ENCODE measurements at regions not wholly inside any gene's neighbourhood (a gene's known extent, or its start where the extent isn't known, plus 50 kb on each side); places are given as distances from the start of the nearest gene placed in this dataset.

DNA sequence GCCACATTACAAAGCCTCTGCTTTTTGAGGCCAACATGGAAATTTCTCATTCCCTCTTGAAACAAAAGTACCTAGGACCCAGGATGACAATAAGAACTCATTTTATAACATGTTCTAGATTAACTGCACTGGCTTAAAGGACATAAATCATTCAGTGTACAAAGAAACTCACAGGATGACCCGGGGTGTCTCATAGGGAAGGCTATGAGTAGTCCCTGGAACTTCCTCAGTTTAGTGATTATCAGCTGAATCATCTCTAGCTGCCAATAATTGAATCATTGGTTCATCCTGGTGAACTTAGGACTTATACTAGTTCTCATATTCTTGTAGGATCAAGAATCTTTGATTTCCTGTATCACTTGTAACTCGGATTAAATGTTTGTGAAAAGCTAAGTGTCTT is 95.8 kb upstream of the WDR1 start:
- in situ Hi-C loops (cut with HindIII; ENCODE audit: low sequenced_read_pairs) = no loop called here

DNA sequence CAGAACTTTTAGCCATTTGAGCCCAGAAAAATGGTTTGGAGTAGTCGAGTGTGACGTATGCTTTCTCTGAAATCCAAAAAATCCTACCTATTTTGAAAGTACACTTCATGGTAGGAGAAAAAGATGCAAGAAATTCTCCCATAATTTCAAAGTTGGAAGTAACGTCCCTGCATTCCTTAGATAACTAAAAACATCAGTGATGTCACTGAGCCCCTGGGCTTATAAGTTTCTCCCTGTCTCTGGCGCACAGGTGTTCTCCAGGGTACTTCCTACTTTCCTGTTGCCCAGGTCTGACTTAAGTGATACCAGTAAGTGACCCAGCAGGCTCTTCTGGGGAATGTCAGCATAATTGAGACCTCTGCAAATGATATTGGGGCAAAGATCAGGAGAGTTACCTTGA is 90.5 kb upstream of the WDR1 start:
- in situ Hi-C loops (cut with HindIII; ENCODE audit: low sequenced_read_pairs) = no loop called here

DNA sequence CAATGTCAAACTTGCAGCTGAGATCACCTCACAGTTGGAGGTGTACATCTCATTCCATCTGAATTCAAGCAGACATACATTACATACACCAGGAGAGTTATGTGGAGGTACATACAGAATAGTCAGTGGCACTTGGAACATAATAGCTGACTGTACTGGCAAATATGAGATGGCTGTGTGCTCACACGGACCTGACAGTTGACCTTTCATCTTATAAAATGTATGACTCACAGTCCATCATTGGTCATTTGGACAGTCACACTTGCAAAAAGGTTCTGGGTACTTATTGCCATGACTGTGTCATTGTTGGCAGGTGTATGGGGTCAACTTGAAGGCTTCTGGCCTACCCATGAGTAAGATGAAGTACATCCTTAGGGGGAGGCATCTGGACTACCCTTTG is 88.6 kb upstream of the WDR1 start:
- in situ Hi-C loops (cut with HindIII; ENCODE audit: low sequenced_read_pairs) = no loop called here

DNA sequence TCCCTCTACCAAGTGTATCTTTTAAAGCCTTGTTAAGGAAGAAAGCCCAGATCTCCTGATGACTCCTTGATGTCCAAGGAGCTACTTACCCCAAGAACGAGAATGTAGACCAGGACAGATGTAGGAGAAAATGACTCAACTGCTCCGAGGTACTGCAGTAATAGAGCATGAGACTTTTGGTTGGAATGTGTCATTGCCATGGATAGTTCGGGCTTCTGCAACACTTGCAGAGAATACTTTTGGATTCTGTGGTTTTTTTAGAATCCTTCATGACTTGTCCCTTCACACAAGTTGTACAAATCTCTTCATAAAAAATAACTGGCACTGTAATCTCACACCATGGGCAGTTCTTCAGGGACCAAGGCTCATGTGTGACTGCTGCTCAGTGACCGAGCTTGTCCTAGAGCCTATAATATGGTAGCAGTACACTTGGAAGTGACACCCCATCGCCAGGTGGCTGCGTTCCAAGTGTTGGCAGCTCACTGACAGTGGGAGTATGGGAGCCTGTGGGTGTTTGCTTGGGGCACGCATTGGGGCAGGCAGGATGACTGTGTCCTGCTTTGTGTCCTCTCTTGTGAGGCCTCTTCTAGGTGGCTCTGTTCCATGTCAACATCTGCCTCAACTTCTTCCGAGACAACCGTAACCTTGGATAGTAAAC is 87.9 kb upstream of the WDR1 start:
- in situ Hi-C loops (cut with HindIII; ENCODE audit: low sequenced_read_pairs) = no loop called here

DNA sequence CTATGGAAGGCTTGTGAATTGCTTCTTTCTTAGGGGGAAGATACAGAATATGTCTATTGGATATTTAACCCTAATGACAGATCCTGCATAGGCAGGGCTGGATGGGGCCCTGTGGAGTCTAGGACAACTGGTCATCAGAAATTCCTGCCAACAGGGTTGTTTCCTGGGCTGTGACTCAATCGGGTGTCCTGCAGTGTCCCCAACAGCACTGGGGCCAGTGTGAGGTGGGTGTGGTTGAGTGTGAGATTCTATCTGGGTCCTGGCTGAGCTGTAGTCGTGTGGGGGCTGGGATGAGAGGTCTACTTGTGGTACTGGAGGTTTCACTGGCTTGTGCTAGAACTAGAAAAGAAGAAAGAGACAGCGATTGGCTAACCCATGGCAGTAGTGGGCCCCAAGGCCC is 87.3 kb upstream of the WDR1 start:
- in situ Hi-C loops (cut with HindIII; ENCODE audit: low sequenced_read_pairs) = no loop called here

DNA sequence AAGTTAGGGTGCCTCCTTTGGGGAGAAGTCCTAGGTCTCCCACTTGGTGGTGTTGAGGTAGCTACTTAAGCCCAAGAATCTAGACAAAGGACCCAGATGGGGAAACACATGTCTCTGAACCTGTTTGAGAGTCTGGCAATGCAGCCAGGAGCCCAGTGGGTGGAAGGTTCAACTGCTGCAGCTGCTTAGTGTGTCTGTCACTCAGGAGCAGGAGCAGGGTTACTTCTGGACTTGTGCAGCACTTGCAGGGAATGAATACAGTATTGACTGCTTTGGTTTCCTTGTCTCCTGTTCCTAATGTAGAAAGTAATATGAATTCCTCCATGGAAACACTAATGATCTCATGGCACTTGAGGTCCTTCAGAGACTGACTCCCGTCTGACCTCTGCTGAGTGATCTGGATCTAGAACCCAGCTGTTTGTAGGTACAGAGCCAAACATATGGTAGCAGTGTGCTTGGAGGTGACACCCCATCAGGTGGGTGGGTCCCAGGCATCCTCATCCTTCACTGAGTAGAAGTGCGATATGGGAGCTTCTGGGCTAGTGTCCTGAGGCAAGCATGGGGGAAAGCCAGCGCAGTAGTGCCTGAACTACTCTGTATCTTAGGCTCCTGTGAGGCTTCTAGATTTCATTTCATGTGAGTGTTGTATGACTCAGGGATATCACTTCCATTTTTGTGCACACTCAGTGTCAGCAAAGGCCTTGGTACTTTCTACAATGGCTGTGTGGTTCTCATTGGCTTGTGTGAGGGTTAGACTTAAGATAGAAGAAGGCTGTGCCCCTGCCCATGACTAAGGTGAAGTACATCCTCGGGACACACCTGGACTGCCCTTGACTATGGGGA is 85.0 kb upstream of the WDR1 start:
- in situ Hi-C loops (cut with HindIII; ENCODE audit: low sequenced_read_pairs) = no loop called here

DNA sequence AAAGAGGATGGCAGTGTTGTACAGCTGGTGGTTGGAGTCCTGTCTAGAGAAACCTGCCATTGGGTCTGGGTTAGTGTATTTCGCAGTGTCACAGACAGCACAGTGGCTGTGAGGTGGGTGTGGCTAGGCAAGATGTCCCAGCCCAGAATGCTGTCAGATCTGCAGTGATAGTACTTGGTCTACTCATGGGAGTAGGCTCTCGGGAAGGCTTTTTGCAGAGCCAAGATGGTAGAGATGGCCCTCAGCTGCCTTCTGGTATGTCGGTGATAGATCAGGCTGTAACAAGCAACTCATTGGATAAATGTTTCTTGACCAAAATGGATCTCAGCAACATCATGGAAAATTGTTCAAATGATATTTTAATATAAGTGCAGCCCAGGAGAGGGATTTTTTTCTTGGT is 84.3 kb upstream of the WDR1 start:
- in situ Hi-C loops (cut with HindIII; ENCODE audit: low sequenced_read_pairs) = no loop called here

DNA sequence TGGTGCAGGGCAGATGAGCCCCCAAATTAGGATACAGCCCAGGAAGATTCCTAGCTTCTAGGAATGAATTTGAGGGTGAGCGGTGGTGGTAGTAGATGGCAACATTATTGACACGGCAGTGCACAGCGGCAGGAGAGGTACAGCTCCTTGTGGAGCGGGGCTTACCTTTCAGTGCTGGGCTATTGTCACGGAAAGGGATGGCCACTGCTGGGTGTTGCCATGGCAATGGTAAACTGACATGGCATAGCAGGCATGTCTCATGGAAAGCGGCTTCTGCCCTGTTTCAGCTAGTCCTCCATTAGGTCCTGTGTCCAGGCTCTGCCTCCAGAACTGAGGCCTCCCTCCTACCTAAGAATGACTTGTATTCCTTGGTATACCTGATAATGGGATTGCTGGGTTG is 81.8 kb upstream of the WDR1 start:
- in situ Hi-C loops (cut with HindIII; ENCODE audit: low sequenced_read_pairs) = no loop called here

DNA sequence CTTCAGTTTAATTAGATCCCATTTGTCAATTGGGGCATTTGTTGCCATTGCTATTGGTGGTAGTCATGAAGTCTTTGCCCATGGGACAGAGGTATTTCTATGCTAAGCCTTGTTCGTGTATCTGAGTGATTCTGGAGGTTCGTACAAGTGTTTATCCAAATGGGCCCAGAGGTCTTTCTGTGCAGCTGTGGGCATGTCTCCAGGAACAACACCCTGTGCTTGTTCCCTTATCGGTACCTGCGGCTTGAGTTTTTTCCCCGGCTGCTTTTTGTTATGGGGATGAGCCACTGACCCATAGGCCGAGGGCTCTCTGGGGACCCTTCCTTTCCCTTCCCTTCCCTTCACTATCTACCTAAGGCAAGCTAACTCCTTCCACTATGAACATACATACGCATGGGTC is 81.4 kb upstream of the WDR1 start:
- in situ Hi-C loops (cut with HindIII; ENCODE audit: low sequenced_read_pairs) = no loop called here

DNA sequence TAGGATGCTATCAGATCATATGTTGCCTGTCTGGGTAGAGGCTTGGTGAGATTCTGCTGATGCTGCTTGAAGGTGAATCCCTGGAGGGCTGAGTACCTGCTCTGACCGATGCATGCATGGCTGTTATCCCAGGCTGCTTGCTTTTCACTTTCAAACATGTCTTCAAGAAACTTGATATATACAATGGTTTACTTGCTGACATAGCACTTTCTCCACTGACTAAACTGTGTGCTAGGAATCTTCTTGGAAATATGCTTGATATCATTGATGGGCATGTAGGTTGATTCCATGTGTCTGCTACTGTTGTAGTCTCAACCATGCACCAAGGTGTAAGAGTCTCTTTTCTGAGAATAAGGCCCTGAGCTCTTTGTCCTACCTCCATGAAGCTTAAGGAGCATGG is 79.6 kb upstream of the WDR1 start:
- in situ Hi-C loops (cut with HindIII; ENCODE audit: low sequenced_read_pairs) = no loop called here

DNA sequence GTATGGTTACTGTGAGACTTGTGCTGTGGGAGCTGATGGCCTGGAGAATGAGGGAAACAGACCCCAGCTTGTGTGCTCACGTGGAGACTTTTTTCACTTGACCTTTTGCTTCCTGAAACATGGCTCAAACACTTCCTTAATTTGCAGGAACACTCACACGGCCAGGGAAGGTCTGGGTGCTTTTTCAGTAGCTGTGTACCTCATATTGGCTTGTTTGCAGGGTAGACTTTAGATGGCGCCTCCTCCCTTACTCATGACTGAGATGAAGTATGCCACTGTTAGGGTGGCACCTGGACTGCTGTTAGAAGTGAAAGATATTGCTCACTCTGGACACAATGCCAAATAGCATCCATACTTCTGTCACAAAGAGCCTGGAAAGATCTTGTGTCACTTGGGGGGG is 75.7 kb upstream of the WDR1 start:
- in situ Hi-C loops (cut with HindIII; ENCODE audit: low sequenced_read_pairs) = no loop called here

DNA sequence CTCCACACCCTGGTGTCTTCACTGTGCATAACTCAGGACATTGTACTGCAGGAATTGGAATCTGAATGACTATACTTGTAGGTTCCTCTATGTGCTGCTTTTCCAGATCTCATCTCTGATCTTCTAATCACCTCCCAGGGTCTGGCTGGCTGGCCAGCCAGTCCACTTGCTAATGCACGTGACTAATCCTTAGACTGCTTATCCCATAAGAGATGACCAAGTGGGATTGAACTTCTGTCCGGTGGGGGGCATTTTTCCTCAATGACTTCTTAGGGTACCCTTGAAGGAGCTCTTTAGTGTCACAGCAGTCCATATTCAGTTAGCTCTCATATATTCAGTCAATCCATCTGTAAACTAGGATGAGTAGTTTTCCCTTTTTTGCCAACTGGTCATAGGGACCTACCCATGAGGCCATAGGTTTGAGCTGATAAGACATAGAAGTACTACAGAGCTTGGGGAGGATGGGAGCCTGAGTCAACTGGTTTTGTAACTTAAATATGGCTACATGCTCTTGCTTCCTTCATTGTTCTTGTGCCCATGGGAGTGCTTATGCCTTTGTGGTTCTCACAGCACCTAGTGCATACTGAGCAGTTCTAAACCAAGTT is 71.9 kb upstream of the WDR1 start:
- in situ Hi-C loops (cut with HindIII; ENCODE audit: low sequenced_read_pairs) = no loop called here

DNA sequence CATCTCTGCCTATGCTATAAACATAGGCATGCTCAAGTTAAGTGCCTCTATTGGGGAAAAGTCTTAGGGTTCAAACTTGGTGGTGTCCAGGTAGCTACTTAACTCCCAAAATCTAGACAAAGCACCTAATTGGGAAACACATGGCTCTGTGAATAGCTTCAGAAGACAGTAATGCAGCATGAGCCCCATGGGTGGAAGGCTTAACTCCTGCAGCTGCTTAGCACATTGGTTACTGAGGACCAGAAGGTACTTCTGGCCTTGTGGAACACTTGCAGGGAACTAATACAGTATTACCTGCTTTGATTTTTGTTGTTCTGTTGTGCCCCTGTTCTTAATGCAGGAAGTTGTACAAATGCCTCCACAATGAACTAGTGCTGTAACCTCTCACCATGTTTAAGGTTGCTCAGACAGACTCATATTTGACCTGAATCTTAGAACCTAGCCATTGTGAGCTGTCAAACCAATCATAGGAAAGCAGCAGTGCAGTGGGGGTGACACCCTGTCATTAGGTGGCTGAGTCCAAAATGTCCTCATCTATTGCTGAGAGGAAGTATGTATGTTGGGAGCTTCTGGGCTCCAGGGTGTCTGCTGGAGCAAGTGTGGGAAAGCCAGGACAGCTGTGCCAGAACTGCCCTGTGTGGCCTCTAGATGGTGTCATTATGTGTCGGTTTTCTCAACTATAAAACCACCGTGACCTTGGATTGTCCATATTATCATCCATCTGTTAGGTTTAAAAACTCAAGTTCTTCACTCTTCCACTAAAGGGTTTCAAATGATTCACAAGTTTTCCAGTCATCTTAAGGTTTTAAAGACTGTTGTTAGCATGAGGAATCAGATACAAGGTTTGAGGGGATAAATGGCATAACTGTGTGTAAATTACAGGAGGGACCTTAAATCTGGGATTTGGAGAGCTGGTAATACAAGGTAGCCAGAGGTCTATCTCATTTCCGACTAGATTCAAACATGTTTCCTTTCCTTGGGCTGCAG is 69.9 kb upstream of the WDR1 start:
- in situ Hi-C loops (cut with HindIII; ENCODE audit: low sequenced_read_pairs) = no loop called here

DNA sequence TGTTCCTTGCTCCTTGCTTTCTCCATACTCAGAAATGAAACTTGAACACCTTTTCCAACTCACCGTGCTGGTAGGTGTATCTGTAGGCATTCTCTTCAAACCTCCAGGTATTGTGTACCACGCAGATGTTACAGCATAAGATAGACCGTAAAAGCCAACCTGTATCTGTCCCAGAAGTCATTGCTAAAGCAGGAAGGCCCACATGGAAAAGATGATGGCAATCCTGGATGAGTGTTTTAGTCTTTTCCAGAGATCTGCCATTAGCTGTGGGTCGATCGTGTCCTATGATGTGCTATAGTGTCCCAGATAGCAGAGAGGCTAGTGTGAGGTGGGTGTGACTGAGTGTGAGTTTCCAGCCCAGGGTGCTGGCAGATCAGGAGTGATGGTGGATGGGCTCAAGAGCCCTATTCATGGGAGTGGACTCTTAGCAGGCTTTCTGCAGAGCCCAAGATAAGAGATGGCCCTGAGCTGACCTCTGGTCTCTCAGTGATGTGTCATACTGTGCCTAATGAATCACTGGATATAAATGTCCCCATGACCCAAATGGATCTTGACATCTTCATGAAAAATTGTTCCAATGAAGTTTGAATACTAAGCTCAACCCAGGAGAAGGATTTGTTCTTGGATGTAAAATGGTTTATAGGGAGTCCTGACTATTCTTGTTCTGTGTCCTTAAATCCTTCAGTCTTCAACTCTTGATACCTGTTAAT is 69.1 kb upstream of the WDR1 start:
- in situ Hi-C loops (cut with HindIII; ENCODE audit: low sequenced_read_pairs) = no loop called here

DNA sequence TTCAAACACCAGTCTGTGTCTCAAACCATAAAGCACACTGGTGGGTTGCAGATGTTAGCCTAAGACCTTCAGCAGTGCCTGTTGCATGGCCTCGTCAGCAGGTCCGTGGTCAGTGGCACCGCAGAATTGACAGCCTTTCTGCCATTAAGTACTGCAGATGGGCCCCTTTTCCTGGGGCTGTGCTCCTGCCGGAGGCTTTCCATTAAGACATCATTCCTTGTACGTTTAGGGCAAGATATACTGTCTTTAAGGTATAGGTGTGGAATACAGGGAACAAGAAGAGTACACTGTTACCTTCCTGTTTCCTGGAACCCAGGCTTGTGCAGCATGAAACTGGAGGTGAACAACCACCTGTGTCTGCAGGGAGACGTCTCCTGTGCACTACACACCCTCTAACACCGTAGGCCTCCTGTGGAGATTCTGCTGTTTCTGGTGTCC is 67.9 kb upstream of the WDR1 start:
- in situ Hi-C loops (cut with HindIII; ENCODE audit: low sequenced_read_pairs) = no loop called here

DNA sequence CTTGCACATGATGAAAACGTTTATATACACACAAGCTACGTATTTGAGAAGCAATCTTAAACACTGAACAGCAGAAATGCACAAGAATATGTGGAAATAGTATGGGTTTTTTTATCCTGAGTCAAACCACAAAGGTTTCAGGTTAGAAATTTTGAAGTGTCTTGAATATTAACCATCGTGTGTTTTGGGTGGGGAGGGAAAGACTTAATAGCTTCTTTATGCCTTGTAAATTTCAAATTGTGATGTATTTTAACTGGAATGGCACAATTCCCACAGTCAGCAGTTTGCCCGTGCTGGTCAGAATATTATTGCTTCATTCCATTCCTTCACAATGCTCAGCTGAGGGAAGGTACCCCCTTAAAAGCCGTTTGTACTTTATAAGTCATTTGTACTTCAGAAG is 67.4 kb upstream of the WDR1 start:
- in situ Hi-C loops (cut with HindIII; ENCODE audit: low sequenced_read_pairs) = no loop called here

DNA sequence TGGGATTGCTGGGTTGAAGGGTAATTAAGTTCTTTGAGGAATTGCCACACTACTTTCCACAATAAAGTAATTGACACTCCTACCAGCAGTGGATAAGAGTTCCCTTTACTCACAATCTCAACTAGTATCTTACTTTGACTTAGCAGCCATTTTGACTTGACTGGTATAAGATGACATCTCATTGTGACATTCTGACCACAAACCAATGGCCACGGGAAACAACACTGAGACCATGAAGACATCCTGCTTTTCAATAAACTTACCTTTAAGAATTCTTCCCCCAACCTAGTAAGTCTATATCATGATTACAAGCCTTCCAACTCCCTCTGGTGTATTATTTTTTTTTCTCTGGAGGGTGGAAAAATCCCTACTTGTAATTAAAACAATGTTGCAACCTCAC is 66.9 kb upstream of the WDR1 start:
- in situ Hi-C loops (cut with HindIII; ENCODE audit: low sequenced_read_pairs) = no loop called here

DNA sequence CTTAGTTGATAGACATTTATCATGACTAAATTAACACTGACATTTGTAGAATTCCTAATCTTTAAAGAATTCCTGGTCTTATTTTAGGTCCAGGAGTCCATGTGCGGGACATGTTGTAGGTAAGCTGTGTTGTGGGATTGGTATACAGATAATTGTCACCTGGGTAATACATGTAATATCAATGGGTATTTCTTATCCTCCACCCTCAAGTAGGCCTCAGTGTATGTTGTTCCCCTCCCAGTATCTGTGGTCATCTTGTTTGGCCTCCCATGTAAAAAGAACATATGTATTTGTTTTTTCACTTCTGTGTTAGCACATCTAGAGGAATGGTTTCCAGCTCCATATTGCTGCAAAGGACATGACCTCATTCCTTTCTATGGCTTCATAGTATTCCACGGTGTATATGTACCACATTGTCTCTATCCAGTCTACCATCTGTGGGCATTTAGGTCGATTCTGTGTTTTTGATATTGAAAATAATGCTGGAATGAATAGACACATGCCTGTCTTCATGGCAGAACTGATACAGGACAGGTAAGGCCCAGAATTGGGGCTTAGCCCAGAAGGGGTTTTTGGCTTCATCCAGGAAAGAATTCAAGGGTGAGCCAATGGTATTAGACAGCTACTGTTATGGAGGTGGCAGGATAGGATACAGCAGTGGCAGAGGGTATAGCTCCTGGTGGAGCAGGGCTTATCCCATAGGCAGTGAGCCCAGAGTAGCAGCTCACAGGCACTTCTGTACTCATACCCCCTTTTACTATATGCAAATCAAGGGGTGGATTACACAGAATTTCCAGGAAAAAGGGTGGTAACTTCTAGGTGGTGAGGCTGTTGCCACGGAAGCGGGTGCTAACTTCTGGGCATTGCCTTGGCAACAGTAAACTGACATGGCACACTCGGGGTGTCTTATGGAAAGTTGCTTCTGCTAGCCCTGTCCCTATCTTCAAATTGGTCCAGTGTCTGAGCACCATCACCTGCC is 66.1 kb upstream of the WDR1 start:
- in situ Hi-C loops (cut with HindIII; ENCODE audit: low sequenced_read_pairs) = no loop called here

DNA sequence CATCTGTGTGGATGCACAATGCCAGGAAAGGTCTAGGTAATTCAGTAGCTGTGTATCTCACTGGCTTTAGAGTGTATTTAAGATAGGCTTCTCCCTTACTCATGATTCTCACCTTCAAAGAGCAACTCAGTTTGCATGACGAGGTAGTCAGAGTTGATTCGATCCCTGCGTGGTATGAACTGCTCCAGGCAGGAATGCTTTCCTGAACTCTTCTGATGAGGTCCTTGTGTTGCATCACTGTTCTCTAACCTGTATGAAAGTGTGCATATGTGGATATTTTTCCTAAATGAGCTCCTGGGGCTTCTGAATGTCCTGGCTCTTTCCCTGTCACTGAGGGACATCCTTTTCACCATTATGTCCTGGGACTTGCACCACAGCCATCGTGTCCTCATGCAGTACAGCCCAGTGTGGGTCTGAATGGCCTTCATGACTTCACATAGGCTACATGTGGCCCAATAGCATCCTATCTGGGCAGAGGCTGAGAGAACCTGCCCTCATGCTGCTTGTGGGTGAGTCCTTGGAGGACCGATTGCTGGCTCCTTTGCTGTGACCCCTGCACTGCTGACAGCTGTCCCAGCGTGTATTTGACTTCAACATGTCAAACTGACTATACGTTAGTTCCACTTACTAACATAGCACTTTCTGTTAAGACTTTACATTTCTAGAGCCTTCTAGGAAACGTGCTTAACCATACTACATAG is 65.3 kb upstream of the WDR1 start:
- in situ Hi-C loops (cut with HindIII; ENCODE audit: low sequenced_read_pairs) = no loop called here
